HG02642 (cell line): ENCODE measurements at regions not wholly inside any gene's neighbourhood (a gene's known extent, or its start where the extent isn't known, plus 50 kb on each side); places are given as distances from the start of the nearest gene placed in this dataset.

Experiments
- ATAC-seq: cut with Tn5 transposase; IDR thresholded peaks from one replicate; pipeline ENCODE4 v1.9.1; 2021; ENCODE audit warnings: mild to moderate bottlenecking; ENCODE audit not compliant: unreplicated experiment, poor library complexity

DNA sequence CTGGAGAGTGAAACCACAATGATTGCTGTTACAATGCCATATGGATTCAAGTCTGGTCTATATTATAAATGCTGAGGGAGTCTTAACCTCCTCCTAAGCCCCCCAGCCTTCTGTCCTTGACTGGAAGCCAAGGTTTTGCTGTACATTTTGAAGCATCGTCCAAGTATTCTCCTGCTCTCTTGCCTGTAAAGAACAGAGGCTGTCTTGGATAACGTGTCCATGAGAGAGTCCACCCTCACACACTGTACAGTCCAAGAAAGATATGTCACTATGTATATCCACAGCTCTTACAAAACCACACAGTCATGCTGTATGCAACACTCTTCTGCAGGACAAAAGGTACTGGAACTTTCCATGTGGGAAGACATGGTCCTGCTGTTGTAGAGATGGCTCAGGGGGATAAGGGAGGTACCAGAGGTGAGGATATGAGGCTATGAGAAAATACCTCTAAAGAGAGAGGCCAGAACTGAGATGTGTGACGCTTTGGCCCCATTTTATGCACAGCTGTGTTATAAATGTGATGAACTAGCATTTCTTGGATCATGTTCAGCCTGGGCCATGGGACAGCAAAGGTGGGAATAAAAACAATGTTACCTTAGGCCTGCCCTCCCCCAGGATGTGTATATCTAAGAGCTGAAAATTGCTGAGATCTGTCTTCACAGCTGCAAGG, 678.6 kb downstream of the IQCM start:
- no peak for ATAC-seq

DNA sequence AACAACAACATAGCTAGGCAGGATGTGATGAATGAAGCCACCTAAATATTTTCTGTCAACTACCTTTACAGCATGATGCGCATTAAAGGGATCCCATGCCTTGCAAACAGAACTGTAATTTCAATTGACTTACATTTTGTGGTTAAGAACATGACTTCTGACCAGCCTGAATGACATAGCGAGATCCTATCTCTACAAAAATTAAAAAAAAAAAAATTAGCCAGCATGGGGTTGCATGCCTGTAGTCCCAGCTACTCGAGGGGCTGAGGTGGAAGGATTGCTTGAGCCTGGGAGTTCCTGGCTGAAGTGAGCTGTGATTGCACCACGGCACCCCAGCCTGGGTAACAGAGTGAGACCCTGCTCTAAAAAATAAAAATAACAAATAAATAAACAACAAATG, 680.6 kb downstream of the IQCM start:
- no peak for ATAC-seq

DNA sequence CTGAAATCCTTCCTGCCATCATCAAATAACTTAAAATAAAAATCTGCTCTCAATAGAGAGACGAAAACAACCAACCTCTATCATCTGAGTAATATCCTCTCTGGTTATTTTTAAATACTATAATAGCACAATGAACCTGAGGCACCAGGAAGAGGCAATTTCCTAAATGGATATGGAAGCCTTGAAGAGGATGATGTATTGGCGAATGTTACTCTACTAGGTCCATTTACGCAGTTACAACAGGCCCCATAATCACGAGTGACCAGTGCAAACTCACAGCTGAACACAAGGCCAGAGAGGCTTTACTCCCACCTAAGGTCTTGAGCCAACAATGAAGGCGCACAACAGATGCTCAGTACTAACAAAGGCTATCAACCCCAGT, 678.8 kb upstream of the NR3C2 start:
- no peak for ATAC-seq

DNA sequence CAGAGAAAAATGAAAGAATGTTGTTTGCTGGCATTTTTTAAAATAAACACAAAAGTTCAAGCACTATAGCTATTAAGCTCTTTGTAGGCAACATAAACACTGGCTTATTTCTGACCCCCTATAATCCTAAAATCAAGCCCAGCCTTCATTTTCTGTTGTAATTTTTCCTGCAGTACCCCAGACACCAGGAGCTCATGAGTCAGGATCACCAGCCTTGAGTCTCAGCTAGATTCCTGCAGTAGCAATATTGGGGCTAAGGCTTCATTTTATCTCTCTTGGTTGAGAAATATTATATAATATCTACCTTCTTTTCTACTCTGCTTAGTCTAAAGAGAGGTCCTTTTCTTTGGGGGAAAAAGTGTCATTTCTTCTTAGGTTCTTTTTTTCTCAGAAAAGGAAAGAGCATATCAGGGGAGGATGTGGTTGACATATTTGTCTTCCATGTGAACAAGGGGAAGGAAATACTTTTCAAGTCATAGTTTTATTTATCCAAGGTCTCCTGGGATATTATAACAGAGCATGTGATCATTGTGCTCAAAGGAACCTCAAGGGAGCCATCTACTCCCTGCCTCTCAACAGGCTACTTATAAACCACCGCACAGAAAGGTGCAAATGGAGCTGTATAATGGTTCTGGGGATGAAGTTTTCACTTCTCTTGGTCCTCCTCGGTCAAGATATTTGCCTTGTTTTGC, 678.3 kb upstream of the NR3C2 start:
- no peak for ATAC-seq

DNA sequence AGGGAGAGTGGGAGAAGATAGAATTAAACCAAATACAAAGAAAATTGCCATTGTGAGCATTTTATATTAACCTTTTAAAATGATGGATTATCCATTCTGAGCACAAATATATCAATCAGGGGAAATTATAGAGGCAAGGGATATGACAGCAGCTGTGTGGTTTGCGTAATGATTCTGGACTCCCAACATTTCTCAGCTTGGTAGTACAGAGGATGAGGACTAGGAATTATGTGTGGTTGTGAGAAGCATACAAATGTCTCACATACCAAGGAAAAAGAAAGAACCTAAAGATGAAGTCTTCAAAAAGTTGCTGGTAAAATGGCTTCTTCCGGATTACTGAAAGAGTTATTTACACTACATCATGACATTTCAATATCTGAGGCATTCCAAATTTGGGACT, 674.6 kb upstream of the NR3C2 start:
- ATAC-seq, result no peak

DNA sequence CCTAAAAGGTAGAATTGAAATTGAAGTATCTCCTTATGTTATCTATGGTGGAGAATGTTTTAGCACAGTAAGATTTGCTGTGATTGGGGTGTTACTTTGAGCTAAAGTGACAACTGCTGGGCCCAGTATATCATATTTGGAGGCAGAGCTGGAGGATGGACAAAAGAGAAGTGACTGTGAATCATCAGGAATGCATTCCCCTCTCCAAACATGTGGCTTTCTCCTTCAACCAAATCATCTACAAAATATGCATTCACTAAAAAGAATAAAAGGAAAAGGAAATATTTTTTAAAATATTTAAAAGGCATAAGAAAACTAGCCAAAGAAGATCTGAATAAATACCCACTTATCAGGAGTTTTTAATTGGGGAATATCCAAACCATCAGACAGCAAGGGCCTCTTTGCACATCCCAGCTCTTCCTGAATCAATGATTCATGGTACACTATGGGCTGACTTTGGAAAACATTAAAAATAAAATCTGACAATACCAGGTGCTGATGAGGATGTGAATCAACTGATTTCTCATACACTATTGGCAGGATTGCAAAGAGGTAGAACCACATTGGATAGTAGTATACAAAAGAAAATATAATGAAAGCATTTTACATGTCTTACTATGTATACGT, 671.7 kb upstream of the NR3C2 start:
- ATAC-seq, result no peak

DNA sequence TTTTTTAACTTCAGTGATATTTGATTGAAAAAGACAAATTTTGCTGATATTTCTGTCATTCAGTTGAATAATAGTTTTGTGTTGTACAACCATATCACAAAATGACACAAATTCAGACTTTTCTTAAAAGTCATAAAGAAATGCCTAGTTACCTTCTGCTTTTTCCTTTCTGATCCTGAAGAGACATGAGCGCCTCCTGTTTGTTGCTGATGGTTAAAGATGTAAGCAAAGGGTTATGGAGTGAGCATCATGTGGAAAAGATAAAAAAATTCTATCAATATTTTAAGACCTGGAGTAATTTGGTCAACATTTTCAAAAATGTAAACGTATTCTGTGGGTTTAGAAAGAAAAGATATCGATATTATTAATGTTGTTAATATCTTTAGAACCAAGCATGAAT, 669.9 kb upstream of the NR3C2 start:
- ATAC-seq, result no peak

DNA sequence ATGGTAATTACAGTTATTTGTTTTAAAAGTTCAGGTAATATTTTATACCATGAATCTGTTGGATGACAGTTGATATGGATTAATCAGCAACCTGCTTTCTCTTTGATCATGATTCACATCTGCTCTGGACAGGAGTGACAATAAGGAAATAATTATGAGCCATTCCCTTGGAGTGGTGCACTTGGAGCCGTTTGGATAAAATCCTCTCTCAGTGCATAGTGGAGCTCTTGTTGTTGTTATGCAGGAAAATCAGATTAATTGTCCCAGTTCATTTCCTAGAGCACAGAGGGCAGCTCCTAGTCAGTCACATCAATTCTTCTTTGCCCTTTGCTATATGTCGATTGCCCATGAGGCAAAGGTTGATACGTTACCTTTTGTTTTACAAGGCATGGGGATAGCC, 668.3 kb upstream of the NR3C2 start:
- ATAC-seq, result no peak

DNA sequence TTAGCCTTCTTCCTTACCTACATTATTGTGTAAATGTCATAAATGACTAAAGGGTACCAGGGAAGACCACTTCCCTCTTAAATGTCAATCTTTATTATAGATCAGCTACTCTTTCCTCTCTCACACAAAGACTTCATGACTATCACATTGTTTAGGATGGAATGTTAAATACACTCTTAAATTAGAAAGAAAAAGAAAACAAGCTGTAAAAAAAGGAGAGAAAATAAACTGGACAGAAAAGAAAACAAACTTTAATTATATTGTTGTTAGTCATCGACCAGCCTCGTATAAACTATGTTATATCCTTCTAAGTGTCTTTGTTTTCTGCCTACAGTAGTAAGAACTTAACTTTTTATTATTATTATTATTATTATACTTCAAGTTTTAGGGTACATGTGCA, 666.4 kb upstream of the NR3C2 start:
- ATAC-seq, result no peak

DNA sequence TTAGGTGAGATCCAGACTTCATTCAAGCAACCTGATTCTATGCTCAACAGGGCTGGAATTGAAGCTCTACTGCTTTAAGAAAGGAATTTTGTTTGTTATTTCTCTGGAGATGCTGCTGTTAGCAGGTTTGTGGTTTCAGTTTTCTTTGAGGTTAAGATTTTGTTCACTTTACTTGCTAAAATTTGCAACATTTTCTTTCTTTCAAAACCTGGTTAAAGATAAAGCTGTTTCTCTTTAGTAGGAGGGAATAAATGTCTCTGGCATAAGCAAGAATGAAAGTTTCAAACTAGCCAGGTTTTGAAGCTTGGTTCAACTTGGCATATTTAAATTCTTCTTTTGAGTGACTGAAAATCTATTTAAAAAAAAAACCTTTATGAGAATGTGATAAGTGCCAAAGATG, 660.6 kb upstream of the NR3C2 start:
- no peak for ATAC-seq

DNA sequence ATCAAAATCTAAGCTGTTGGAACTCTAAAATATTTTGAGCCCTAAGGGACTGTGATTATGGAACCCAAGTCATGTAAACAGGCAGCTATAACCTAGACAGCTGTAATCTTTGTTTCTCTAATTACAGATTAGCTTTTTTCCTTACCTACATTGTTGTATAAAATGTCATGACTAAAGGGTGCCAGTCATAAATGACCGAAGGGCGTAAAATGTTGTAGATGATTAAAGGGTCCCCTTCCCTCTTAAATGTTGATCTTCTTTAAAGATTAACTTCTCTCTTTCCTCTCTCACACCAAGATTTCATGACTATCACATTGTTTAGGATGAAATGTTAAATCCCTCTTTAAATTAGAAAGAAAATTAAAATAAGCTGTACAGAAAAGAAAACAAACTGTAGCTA, 659.4 kb upstream of the NR3C2 start:
- ATAC-seq, result no peak

DNA sequence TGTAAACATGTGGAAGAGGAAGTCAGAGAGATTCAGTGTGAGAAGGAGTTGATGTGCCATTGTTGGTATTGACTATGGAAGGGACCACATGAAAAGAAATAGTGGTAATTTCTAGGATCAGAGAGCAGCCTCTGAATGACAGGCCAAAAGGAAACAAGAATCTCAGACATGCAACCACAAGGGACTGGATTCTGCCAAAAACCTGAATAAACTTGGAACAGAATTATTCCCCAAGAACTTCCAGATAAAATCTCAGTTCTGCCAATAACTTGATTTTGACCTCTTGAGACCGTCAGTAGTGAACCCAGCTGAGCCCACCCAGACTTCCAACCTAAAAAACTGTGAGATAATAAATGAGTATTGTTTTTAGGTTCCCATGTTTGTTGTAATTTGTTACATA, 653.6 kb upstream of the NR3C2 start:
- ATAC-seq, result no peak

DNA sequence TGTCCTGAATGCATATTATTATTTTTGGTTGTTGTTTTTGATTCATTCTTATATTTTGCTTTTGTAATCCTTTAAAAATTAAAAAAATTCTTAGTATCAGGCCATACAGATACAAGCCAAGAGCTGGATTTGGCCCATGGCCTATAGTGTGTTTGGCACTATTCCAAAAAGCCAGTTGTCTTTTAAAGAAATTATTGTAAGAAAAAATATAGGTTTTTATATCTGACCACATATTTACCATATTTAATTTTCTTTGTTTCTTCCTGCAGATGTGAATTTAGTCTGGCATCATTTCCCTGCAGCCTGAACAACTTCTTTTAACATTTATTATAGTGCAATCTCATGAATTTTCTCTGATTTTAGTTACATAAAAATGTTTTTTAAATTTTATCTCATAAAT, 652.8 kb upstream of the NR3C2 start:
- ATAC-seq, result no peak

DNA sequence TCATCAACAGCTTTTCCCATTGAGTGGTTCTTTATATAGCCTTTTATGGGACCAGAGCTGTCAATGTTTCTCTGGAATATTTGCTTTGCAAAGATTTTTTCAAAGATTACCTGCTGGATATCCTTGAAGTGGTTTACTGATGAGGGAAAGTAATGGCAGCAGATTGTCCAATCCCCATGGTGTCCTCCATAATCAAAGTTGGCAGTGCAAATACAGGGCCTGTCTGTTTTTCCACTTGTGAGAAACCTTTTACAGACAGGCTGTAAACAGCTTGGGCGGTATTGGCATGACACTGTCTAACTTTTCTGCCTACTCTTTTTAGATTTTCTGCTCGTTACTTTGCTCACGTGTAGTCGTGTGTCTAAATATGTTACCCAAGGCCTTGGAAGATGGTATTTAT, 641.9 kb upstream of the NR3C2 start:
- ATAC-seq, result no peak

DNA sequence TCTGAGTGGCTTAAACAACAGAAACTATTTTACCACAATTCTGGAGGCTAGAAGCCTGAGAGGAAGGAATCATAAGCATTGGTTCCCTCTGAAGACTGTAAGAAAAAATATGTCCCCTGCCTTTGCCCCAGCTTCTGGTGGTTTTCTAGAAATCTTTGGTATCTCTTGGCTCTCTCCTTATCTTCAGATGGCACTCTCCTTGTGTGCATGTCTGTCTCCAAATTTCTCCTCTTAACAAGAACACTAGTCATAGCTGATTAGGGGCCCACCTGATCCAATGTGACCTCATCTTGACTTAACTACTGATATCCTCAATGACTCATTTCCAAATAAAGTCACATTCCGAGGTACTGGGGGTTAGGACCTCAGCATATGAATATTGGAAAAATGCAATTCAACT, 635.0 kb upstream of the NR3C2 start:
- no peak for ATAC-seq

DNA sequence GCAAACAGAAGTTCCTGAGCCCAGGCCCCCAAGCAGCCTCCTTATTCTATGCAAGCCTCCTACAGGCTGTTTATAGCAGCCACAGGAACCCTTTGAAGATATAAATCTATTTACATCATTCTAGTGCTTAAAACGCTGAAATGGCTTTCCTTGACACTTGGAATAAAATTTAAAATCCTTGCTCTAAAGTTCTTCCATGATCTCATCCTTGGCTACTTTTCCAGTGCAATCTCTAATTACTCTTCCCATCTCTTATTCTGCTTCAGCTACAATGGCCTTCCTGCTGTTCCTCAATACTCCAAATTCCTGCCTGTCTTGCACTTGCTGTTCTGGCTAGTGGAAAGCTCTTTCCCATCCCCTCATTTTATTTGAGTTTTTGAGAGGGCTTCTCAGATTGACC, 634.2 kb upstream of the NR3C2 start:
- ATAC-seq, result no peak

DNA sequence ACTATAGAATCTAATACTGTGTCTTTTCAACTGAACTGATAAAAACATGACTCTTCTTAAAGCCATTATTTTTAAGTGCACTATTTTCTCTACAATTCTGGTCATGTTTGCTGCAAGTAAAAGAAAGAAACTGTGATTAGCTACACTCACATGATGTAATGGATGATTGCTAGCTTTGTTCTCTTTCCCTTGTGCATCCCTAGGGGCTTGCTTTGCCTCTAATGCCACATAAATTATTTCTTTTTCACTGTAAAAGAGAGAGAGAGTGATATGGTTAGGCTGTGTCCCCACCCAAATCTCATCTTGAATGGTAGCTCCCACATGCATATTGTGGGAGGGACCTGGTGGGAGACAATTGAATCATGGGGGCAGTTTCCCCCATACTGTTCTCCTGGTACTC, 630.2 kb upstream of the NR3C2 start:
- no peak for ATAC-seq

DNA sequence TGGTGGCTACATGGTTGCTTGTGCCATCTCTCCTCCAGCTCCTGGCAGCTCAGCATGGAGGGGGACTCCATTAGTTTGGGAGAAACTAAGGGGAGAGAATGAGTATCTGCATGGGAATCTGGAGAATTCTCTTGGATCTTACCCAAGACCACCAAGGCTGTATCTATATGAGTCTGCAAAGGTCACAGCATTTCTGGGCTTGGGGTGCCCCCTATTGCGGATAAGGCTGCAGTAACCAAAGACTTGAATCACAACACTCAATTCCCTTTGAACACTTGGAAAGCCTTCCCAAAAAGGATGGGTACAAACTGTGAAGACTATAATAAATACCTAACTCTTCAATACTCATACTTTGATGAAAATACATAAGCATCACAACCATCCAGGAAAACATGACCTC, 623.5 kb upstream of the NR3C2 start:
- no peak for ATAC-seq

DNA sequence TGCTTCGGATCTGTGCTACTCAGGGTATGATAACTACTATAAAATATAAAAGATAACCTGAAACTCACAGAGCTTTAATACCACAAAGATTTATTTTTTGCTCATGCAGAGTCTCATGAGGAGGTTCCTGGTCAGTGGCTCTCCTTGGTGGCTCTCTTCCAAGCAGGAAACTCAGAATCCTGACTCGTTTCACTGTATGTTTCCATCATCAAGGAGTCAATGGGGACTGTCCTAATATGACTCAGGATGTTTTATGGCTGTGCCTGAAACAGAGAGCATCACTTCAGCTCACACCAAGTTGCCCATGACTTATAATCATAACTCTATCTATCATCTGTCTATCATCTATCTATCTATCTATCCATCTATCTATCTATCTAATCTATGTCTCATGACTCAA, 620.8 kb upstream of the NR3C2 start:
- no peak for ATAC-seq

DNA sequence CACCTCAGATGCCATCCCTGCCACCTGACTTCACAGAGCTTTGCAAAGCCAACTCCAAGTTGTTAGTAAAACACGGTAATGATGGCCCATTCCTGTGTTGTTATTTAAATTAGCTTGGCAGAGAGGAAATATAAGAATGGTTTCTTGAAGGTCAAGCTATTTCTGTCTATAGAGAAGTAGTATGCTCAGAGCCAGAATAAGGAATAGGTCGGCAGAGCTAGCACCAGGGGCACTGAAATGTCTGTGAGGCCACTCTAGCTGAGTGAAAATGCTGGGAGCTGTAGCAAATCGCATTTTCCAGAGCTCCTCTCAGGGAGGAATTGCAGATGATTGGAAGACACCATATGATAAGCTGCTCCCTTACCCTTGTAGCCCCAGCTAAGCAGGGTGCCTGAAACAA, 615.4 kb upstream of the NR3C2 start:
- ATAC-seq, result no peak

DNA sequence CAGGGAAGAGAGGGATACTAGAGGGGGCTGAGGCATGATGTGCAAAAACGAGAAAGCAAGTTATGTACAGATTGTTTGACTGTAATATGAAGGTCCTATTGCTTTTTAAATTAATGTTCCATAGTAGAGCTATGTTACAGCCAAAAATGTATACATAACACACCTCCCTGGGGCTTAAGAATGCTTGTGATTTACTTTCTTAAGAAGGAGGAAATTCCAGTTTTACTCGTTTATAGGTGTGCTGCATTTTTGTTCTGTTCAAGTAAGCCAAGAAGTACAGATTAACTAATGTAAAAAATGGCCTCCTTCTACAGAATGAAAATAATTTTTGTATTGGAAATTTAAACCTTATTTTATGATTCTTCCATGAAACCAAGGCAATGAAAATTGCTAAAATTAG, 614.4 kb upstream of the NR3C2 start:
- no peak for ATAC-seq

DNA sequence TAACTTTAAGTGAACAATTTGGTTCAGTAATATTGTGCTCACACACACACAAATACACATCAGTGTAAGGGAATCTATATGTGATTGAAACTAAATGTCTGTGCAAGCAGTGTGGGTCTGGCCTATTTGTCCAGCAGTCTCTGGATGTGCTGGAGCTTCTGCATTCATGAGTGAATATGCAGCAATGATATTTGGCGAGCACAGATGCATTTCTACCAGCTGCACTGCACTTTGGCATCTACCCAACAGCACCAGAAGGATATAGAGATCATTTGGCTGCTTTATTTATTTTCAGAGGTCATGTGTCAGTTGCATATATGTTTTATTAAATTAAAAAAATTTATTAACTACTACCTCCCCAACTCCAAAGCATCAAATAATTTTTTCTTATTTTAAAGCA, 613.4 kb upstream of the NR3C2 start:
- ATAC-seq, result no peak
